ENCODE measurements at regions not wholly inside any gene's neighbourhood (a gene's known extent, or its start where the extent isn't known, plus 50 kb on each side); places are given as distances from the start of the nearest gene placed in this dataset.
"Not testable (repeated sequence)": the region's sequence is repeated elsewhere in the genome, so short reads cannot be mapped to it uniquely, and the experiment has no call there.

DNA sequence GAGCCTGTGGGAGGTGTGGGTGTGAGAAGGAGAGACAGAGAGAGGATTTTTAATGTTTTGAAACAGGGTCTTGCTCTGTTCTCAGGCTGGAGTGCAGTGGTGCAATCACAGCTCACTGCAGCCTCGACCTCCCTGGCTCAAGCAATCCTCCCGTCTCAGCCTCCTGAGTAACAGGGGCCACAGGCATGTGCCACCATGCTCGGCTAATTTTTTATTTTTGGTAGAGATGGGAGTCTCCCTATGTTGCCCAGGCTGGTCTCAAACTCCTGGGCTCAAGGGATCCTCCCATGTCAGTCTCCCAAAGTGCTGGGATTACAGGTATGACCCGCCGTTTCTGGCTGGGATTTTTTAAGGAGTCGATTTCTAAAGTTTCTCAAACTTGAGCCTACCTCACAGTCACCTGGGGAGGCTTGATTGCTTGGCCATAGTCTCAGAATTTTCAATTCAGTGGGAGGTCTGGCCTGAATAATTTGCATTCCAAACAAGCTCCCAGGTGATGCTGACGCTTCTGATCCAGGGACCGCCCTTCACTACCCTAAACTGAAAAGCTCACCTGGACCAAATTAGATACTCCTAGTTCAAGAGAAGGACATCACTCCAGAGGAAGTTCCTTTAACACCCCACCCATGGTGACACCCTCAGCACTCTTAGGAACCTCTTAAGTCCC is 70.8 kb upstream of the SLC1A4 start:
- no peak for DNase-seq (ENCODE audit: low read depth in 2 of 2)

DNA sequence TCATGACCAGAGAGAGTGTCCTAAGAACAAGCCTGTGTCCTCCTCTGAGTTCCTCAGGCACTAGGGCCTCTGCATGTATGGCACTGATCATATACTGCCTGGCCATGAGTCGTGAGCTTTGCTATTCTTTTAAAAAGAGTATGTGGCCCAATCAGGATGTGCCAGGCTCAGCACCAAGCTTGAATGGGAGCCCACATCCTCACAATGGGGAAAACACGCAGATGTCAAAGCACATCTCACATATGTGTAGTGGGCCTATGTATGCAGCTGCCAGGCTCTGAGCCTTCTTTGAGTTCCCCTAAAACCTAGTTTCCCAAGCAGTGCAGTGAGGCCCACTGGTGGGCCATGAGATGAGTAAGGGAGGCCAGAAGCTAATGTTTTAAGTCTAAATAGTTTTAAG is 69.9 kb upstream of the SLC1A4 start:
- DNase-seq (ENCODE audit: low read depth in 2 of 2) = no peak

DNA sequence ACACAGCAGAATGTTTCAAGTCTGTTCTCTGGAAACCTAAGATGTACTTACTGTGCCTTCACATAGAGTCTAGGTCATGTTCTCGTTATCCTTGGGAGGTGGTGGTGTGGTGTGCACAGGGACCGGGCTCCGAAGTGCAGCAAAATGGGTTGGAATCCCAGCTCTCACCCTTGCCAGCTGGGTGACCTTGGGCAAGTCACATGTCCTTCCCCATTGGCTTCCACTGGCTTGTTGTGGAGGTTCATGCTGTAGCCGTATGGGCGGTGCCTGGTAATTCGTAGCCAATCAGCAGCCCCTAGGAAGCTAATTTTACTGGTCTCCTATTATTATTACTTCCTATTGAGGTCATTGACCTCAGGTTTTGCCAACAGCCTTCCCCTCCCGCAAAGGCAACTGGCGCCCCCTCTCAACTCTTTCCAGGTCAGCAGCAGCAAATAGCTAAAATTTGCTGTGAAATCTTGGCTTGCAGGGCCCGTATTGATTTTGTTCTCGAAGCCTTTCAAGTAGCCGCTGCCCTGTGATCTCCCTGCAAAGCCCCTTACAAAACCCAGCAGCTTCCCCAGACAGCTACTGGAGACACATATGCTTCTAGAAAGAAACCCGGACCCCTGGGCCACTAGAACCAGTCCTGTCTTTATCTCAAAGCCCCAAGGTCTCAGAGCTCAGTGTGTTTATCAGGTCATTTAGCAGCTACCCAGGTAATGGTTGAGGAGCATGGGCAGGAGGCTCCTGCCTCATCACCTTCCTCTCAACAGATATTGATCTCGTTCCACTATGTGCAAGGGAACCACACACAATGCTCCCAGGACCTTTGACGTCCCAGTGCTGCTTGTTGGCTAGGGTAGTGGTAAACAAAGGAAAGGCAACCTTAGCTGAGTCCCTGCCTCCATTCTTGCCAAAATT is 66.5 kb upstream of the SLC1A4 start:
- DNase-seq (ENCODE audit: low read depth in 2 of 2) = no peak

DNA sequence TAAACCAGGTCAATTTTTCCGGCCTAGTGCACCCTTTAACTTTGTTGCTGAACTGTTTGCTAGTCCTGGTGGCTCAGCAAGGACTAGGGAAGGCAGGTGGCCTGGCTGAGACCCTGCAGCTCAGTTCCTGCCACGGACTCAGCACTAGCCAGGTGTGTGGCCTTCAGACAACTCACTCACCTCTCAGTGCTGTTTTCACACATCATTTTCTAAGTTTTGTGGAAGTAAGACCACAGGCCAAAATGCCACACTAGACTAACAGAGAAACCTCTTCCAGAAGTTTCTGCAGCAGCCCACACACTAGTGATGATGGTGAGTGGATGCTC is 65.9 kb upstream of the SLC1A4 start:
- no peak for DNase-seq (ENCODE audit: low read depth in 2 of 2)

DNA sequence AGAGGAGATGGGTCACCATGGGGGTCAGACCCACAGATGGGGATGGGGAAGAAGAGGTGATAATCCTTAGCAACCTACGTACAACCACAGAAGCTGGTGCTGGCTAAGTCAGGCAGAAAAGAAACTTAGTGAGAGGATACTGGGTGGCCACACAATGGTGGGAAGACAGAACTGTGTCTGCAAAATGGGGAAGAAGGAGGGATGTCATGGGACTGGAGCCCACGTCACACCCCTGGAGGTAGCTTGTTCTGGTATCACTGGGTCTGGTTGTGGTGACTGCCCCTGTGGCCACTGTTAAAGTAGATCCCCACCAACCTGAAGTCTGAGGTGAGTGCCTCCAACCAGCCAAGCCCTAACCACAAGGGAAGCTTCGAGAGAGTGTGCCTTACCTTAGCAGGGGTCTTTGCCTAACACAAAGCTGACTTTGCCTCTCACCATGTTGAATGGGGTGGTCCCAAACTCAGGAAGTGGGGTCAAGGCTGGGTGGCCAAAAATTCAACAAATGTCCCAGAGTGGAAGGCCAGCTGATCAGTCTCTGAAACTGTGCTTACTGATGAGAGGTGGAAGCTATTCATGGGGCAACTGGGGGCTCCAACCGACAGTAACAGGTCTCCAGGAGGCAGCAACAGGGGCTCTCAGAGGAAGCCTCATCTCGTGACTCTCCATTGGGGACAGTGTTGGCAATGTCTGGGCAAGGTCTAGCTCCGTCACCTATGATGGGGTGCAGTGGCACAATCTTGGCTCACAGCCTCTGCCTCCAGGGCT is 64.8 kb upstream of the SLC1A4 start:
- no peak for DNase-seq (ENCODE audit: low read depth in 2 of 2)

DNA sequence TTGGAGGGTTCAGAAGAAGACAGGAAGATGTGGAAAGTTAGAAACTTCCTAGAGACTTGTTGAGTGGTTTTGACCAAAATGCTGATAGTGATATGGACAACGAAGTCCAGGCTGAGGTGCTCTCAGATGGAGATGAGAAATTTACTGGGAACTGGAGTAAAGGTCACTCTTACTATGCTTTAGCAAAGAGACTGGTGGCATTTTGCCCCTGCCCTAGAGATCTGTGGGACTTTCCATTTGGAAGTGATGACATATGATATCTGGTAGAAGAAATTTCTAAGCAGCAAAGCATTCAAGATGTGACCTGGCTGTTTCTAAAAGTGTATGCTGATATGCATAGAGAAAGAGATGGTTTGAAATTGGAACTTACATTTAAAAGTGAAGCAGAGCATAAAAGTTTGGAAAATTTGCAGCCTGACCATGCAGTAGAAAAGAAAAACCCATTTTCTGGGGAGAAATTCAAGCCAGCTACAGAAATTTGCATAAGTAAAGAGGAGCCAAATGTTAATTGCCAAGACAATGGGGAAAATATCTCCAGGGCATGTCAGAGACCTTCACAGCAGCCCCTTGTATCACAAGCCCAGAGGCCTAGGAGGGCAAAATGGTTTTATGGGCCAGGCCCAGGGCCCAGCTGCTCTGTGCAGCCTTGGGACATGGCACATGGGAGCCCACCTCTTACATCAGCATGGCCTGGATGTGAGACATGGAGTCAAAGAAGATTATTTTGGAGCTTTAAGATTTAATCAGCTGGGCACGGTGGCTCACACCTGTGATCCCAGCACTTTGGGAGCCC is 63.1 kb upstream of the SLC1A4 start:
- DNase-seq (ENCODE audit: low read depth in 2 of 2) = not testable (repeated sequence)

DNA sequence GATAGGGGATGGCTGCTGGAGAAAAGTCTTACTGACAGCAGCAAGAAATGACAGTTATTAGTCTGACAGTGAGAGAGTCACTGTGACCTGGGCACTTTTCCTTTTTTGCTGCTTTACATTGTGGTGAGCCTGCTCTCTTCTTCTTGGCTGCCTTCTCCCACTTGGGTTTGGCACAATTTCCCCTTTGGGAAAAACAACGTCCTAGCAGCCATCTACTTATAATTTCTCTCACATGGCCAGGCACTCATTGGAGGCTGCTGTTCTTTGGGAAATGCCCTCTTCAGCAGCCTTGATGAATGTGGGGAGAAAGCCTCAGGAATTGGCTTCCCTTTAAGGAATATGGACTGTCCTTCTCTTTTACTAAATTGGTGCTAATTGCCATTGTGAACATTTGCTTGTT is 60.4 kb upstream of the SLC1A4 start:
- no peak for DNase-seq (ENCODE audit: low read depth in 2 of 2)

DNA sequence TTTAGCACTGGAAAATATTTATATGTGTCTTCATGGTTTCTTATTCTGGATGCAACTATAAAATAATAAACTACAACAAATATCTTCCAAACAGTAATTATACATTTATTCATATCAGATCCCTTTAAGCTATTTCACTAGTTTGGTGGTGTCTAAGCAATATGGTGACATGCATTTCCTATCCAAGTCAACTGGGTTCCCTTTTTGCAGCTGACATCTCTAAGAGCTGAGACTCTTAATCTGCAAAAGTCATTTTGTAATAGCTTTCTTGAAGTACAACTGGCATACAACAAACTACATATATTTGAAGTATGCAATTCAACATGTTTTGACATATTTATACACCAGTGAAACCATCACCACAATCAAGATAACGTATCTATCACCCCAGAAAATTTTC is 59.9 kb upstream of the SLC1A4 start:
- DNase-seq (ENCODE audit: low read depth in 2 of 2) = no peak

DNA sequence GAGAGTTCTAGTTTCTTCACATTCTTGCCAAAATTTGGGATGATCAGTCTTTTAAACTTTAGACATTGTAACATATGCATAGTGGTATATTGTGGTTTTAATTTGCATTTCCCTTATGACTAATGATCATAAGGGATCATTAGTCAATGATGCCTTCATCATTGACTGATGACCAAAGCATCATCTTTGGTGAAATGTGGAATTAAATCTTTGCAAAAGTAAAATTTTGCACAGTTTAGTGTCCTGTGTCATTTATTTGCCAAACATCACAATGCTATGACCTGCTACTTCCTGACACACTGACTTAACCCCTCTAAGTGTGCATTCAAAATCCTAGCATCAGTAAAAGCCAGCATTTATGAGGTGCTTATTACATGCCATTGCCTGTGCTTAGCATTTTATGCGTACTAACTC is 58.9 kb upstream of the SLC1A4 start:
- DNase-seq (ENCODE audit: low read depth in 2 of 2) = no peak

DNA sequence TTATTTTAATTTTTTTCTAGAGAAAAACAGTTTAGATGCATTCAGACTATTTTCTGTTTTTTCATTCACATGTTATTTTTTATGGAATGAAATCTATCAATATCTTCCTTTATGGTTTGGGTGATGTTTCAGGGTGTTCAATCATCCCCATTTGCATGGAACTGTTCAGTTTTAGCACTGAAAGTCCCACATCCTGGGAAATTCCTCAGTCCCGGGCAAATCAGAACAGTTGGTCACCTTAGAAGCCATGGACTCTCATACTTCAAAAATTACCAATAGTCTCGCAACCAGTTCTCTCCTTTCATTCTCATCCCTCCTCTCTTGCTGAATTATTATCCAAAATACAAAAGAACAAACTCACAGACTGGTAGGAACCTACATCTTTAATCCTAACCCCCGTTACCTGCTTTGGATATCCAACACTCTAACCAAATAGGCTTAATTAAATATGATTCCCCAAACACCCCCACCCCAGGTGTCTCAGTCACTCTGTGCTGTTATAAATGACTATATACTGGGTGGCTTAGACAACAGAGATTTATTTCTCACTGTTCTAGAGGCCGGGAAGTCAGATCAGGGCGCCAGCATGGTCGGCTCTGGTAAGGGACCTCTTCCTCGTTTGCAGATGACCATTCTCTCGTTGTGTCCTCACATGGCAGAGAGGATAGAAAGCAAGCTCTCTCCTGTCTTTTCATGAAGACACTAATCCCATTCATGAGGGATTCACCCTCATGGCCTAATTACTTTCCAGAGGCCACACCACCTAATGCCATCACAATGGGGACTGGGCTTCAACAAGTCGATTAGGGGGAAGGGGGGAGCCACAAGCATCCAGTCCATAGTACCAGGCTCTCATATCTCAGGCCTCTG is 57.7 kb upstream of the SLC1A4 start:
- no peak for DNase-seq (ENCODE audit: low read depth in 2 of 2)

DNA sequence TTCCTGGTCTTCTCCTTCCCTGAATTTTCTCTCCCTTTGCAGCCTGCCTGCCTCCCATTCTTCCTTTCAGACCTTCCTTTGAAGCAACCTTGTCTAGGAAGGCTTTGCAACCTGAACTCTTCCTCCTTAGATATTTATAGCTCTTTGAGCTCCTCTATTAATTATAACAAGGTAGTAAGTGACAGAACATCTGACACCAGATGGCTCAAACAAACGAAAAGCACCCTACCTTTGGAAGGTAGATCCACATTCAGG is 57.2 kb upstream of the SLC1A4 start:
- no peak for DNase-seq (ENCODE audit: low read depth in 2 of 2)

DNA sequence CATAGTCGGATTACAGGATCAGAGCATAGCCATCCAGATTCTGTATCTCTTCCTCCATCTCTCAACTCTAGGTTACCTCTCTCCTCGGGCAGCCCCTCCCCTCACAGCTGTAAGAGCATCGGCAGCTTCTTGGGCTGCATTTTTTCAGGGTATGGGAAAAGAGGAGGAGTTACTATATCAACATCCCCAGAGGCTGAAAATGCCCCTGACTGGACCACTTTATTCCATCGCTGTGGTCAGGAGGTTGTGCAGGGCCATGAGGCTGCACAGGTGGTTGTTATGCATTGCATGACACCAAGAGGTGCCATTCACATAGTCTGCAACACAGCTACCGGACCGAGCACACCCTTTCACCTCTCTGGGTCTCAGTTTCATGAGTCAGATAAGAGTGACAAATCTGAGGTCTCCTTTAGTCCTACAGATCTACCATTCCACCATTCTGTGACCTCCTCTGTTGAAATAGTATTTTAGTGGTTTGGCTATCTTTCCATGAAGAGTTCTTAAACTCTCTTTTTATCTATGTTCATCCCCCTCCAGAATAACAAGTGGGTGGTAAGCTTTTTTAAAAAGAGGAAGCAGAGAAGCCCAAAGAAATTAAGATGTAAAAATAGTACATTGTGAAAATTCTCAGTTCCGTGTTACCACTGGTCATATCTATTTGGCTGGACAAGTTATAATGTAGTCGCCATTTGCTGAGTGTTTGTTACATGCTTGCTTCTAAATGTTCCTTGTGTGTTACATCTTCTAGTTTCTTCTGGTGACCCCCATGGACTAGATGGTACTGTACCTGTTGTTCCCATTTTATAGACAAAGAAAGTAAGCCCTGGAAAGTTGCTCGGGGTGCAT is 56.6 kb upstream of the SLC1A4 start:
- DNase-seq (ENCODE audit: low read depth in 2 of 2) = no peak

DNA sequence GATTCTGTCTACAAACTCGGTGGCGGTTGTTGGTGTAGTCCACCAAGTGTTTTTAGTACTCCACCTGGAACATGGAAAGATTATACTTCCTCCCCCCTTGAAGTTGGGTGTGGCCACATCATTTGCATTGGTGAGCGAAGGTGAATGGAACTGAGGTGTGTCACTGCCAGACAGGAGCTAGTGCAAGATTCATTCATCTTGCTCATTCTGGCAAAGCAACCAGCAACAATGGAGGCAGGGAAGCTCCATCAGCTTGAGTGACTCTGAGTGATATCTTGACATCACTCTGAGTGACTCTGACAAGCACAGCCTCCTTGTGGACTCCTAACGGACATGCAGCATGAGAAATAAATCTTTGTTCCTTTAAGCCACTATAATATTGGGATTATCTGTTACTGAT is 54.7 kb upstream of the SLC1A4 start:
- no peak for DNase-seq (ENCODE audit: low read depth in 2 of 2)

DNA sequence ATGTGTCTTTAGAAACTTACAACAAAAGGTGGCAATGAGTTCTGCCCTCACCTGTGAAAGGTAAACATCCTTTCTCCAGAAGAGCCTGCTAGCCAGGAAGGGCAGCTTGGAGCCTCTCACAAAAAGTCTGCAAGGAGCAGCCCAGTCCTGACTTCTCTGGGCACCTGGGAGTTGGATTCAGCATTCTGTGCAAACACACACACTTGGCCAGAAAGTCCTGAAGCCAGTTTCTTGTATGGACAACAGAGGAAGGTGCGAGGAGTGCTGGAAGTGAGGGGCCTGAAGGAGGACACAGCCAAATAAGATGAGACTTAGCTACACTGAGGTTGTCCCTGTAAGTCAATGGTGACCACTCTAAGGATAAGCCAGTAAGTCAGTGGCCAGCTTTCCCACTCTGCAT is 52.4 kb upstream of the SLC1A4 start:
- no peak for DNase-seq (ENCODE audit: low read depth in 2 of 2)

DNA sequence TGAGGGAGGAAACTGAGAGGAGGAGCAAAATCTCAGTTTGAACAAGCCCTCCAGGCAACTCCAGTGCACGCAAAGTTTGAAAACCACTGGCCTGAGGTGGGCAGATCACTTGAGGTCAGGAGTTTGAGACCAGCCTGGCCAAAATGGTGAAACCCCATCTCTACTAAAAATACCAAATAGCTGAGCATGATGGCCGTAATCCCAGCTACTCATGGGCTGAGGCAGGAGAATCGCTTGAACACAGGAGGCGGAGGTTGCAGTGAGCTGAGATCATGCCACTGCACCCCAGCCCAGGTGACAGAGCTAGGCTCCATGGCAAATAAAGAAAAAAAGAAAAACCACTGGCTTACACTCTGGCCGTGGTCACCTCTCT is 51.9 kb upstream of the SLC1A4 start:
- not testable (repeated sequence) for DNase-seq (ENCODE audit: low read depth in 2 of 2)

DNA sequence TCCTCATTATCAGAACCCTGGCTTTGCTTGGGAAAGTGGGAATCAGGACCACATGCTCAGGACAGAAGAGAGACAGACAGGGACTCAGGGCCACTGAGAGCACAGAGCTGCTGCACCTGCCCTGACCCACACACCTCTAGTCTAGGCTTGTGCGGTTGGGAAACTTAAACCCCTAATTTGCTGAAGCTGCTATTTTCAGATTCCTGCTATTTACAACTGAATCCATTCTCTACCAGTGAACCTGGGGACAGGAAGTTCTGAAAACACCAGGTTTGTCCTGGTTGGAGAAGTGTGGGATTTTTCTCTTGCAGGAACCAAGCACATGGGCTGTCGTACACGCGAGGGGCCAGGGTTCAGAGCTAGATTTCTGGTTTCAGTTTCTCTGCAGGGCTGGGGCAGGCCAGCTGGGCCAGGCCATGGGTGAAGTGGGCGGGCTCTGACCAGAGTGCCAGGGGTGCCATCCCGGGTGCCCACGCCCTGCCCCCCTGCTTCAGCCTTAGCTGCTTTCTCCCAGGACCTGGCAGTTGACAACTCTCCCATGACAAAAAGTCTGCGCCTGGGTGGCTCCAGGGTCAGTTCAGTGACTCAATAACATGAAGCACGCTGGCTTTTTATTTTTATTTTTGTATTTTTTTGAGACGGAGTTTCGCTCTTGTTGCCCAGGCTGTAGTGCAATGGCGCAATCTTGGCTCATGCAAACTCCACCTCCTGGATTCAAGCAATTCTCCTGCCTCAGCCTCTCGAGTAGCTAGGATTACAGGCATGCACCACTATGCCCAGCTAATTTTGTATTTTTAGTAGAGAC is 51.3 kb upstream of the SLC1A4 start:
- no peak for DNase-seq (ENCODE audit: low read depth in 2 of 2)

DNA sequence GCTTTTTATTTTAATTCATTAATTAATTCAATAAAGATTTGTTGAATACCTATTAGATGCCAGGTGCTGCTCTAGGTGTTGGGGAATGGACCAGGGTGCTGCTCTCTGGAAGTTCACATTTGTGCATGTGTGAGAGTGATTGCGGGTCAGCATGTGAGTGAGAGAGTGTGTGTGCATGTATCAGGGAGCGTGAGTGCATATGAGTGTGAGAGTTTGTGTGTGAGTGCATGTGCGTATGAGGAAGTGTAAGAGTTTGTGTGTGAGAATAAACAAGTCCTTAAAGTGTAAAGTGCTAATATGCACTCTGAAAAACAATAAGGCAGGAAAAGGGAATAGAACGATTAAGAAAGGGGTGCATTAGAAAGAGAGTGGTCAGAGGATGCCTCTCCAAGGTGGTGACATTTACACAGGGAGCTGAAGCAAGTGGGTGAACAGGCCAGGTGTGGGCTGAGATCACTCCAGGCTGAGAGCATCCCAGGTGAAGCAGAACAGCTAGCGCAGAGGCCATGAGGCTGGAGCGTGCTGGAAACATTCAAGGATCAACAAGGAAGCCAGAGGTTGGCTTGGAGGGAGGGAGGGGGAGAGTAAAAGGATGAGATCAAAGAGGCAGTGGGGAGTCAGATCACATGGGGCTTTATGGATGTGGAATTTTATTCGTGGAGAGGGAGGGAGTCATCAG is 50.5 kb upstream of the SLC1A4 start:
- DNase-seq (ENCODE audit: low read depth in 2 of 2) = no peak

DNA sequence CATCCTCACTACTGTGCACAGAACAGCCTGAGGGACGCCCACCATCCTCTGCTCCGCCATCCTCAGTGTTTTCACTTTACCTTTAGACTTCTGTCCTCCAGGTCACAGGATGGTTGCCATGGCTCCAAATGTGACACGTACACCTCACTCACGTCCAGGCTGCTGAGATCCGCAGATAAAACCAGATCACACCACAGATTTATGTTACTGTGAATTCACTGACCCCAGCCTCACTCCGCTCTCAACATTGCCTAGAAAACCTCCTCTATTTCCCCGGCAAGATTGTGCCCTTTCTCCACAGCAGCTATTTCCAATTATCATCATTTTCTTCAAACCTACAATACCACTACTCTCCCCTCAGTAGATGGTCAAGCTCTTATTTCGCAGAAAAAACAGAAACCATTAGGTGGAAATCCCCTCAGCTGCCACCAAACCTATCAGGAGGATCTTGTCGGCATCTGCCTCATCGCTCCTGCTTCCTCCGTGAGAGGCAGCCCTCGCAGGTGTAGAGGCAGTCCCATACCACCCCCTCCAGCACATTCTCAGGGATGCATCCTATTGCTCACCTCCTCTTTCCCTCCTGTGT is 49.8 kb upstream of the SLC1A4 start:
- DNase-seq (ENCODE audit: low read depth in 2 of 2) = no peak

Measured in fibroblast of skin of left biceps (primary cell).